Endothelial cell of umbilical vein (primary cell): ENCODE measurements at regions not wholly inside any gene's neighbourhood (a gene's known extent, or its start where the extent isn't known, plus 50 kb on each side); places are given as distances from the start of the nearest gene placed in this dataset.

Source experiments
- BruUV-seq: library from RNA; stranded (reverse); fragments of 400-500 nt; replicated peaks from 2 replicates; lab custom pipeline; 2021; lab: Mats Ljungman, UMichigan
- CTCF ChIA-PET: fragments of 300-600, 350-600 bp; sonication (Branson Sonifier 250); formaldehyde crosslinking; loops from one replicate; lab custom pipeline; 2021; ENCODE audit warnings: antibody characterized with exemption, inconsistent platforms; lab: Charles Lee
- POLR2A ChIA-PET: fragments of 300-600, 350-600 bp; sonication (Branson Sonifier 250); formaldehyde crosslinking; loops from one replicate; lab custom pipeline; 2021; ENCODE audit warnings: antibody characterized with exemption, inconsistent platforms; lab: Charles Lee
- DNase-seq: peaks from one replicate; pipeline ENCODE4 v3.0.0-alpha.2; 2011; ENCODE audit warnings: low read depth, low spot score
- FAIRE-seq: peaks from 2 replicates; lab custom pipeline; 2011; peaks lifted over from hg19 to GRCh38; lab: Jason Lieb, UNC
- H2AFZ ChIP-seq: 2 replicates; pipeline ENCODE4 v1.6.0; 2012; ENCODE audit warnings: low read depth, low read length, control low read depth, inconsistent platforms
- H3K27ac ChIP-seq: 2 replicates; pipeline ENCODE4 v1.5.1; 2011; ENCODE audit warnings: low read depth, mild to moderate bottlenecking, control low read depth, low read length, moderate library complexity; ENCODE audit not compliant: insufficient read depth
- H3K27me3 ChIP-seq, 2 experiments: 2 replicates each; pipeline versions ENCODE4 v1.6.0 to v1.6.1; 2011; ENCODE audit warnings: low read length in 2 of 2, mixed read lengths in 1 of 2; ENCODE audit not compliant: control insufficient read depth in 2 of 2, insufficient read depth in 2 of 2
- H3K36me3 ChIP-seq, 2 experiments: 2 replicates in 1 of 2; 3 replicates in 1 of 2; pipeline ENCODE4 v1.5.1; 2011; ENCODE audit warnings: low read length in 2 of 2, mild to moderate bottlenecking in 1 of 2, moderate library complexity in 1 of 2; ENCODE audit not compliant: control insufficient read depth in 2 of 2, insufficient read depth in 2 of 2; ENCODE audit errors: extremely low read depth in 1 of 2
- H3K4me1 ChIP-seq: 3 replicates; pipeline ENCODE4 v1.5.1; 2011; ENCODE audit warnings: mild to moderate bottlenecking, low read length; ENCODE audit not compliant: control insufficient read depth, insufficient read depth; ENCODE audit errors: extremely low read depth
- H3K4me2 ChIP-seq: 2 replicates; pipeline ENCODE4 v1.6.1; 2011; ENCODE audit warnings: low read length, control low read depth, mixed read lengths; ENCODE audit not compliant: insufficient read depth
- H3K4me3 ChIP-seq, 3 experiments: fragments of 200-600 bp in 1 of 3; sonication (generic), shearing (Covaris generic) in 1 of 3; replicated peaks in 1 of 3; 2 replicates each; pipeline ENCODE4 v1.5.1; 2011 to 2016; ENCODE audit warnings: control low read depth in 3 of 3, low read length in 3 of 3, mild to moderate bottlenecking in 2 of 3, inconsistent platforms in 1 of 3, low read depth in 1 of 3, moderate library complexity in 1 of 3; ENCODE audit not compliant: insufficient read depth in 1 of 3
- H3K79me2 ChIP-seq: 2 replicates; pipeline ENCODE4 v1.6.0; 2012; ENCODE audit warnings: low read length, inconsistent platforms; ENCODE audit not compliant: control insufficient read depth, insufficient read depth
- H3K9ac ChIP-seq: replicated peaks from 2 replicates; pipeline ENCODE3; 2011; ENCODE audit warnings: low read length, control low read depth; ENCODE audit not compliant: insufficient read depth; ENCODE audit errors: extremely low read depth
- H3K9me1 ChIP-seq: replicated peaks from 3 replicates; pipeline ENCODE4 v1.6.0; 2011; ENCODE audit warnings: mild to moderate bottlenecking, low read length; ENCODE audit not compliant: control insufficient read depth, insufficient read depth; ENCODE audit errors: extremely low read depth
- H3K9me3 ChIP-seq: replicated peaks from 2 replicates; pipeline ENCODE4 v1.5.1; 2012; ENCODE audit warnings: low read length, inconsistent platforms; ENCODE audit not compliant: control insufficient read depth, insufficient read depth
- H4K20me1 ChIP-seq: replicated peaks from 2 replicates; pipeline ENCODE3; 2011; ENCODE audit warnings: mild to moderate bottlenecking, low read length; ENCODE audit not compliant: control insufficient read depth, insufficient read depth; ENCODE audit errors: extremely low read depth
- CTCF ChIP-seq, 2 donors: IDR thresholded peaks; 1 replicate in 1 of 2; 2 replicates in 1 of 2; pipeline ENCODE4 v1.5.1; 2011; ENCODE audit warnings: low read length in 2 of 2, mild to moderate bottlenecking in 2 of 2, moderate library complexity in 2 of 2, control low read depth in 1 of 2, inconsistent platforms in 1 of 2, low read depth in 1 of 2; ENCODE audit not compliant: insufficient read depth in 1 of 2; ENCODE audit errors: extremely low read depth in 1 of 2
- EZH2 ChIP-seq: IDR thresholded peaks from 2 replicates; pipeline ENCODE4 v1.6.1; 2012; ENCODE audit warnings: borderline replicate concordance, low read depth, mild to moderate bottlenecking, moderate library complexity, low read length, inconsistent platforms; ENCODE audit not compliant: severe bottlenecking
- FOS ChIP-seq: IDR thresholded peaks from 2 replicates; pipeline ENCODE4 v1.6.1; 2011; ENCODE audit warnings: mild to moderate bottlenecking, low read length, moderate library complexity, borderline replicate concordance; ENCODE audit not compliant: insufficient read depth
- GATA2 ChIP-seq: IDR thresholded peaks from 2 replicates; pipeline ENCODE4 v1.7.0; 2011; ENCODE audit warnings: low read depth, mild to moderate bottlenecking, moderate library complexity, mixed read lengths, low read length; ENCODE audit not compliant: insufficient read length, insufficient read depth
- JUN ChIP-seq: IDR thresholded peaks from 2 replicates; pipeline ENCODE4 v1.6.1; 2011; ENCODE audit warnings: borderline replicate concordance, low read depth; ENCODE audit not compliant: insufficient read length, insufficient read depth
- MAX ChIP-seq: IDR thresholded peaks from 2 replicates; pipeline ENCODE4 v1.6.1; 2011; ENCODE audit not compliant: insufficient read depth, insufficient read length
- MYC ChIP-seq: IDR thresholded peaks from one replicate; pipeline ENCODE4 v1.6.1; 2011; ENCODE audit warnings: mild to moderate bottlenecking, low read depth, low read length
- POLR2A ChIP-seq: IDR thresholded peaks from 2 replicates; pipeline ENCODE4 v1.6.1; 2012; ENCODE audit warnings: low read depth, mild to moderate bottlenecking, control low read depth, low read length
- POLR2AphosphoS5 ChIP-seq: IDR thresholded peaks from 2 replicates; pipeline ENCODE4 v1.6.1; 2012; ENCODE audit warnings: low read depth, mild to moderate bottlenecking, control low read depth, low read length, moderate library complexity; ENCODE audit not compliant: insufficient read depth
- dilution Hi-C: fragments of 300-500 bp; cut with MboI; formaldehyde crosslinking; loops from one replicate; pipeline ENCODE4 v1.15.0; 2019; ENCODE audit warnings: low sequenced_read_pairs; ENCODE audit not compliant: extremely low pct_ligation_motif_present
- intact Hi-C: fragments of 100-400 bp; cut with micrococcal nuclease; formaldehyde crosslinking; loops from one replicate; pipeline ENCODE4 v1.10.0; 2022

- Histone ChIP-seq H3K4me3 (no peak overlapping the region), H3K27me3 (no peaks in the 10 kb centered on the region), H3K4me2 (no peak overlapping the region), H3K9me1 (no peaks in the 10 kb centered on the region), H3K9me3 (no peaks in the 10 kb centered on the region), H3K9ac (no peak overlapping the region), H3K36me3 (no peaks in the 10 kb centered on the region), H2AFZ (no peak overlapping the region), H3K79me2 (no peaks in the 10 kb centered on the region), H3K4me1 (no peaks in the 10 kb centered on the region), H3K27ac (no peak overlapping the region), H4K20me1 (no peaks in the 10 kb centered on the region)
- BruUV-seq: no TSS peak
- dilution Hi-C loops (no loop called here), intact Hi-C loops (no loop called here)
- TF ChIP-seq CTCF (IDR thresholded peaks at IDR 0.05; ENCODE audit: extremely low read depth in 1 of 2, insufficient read depth in 1 of 2, low read depth in 1 of 2, low read length in 2 of 2): no peak
- TF ChIP-seq POLR2AphosphoS5: no peak
- no peak for TF ChIP-seq EZH2
- no peak for TF ChIP-seq FOS
- TF ChIP-seq MYC: no peak
- no peak for TF ChIP-seq JUN
- no peak for TF ChIP-seq MAX
- no peak for TF ChIP-seq GATA2
- no peak for TF ChIP-seq POLR2A
- DNase-seq (no peak), FAIRE-seq (no peak)
- POLR2A ChIA-PET: no interaction called here
- CTCF ChIA-PET: no interaction called here
These were observed 594.4 kb downstream of the MATN1 start for GRCh38 chr1:30129001-30129408.
